Lower leg skin (tissue), 3 donors: ENCODE measurements at regions not wholly inside any gene's neighbourhood (a gene's known extent, or its start where the extent isn't known, plus 50 kb on each side); places are given as distances from the start of the nearest gene placed in this dataset.

ENCODE experiments used
- POLR2A ChIP-seq, 2 donors: fragments of 450-650 bp; IDR thresholded peaks; one replicate each; pipeline ENCODE4 v1.6.1; 2016 to 2017; ENCODE audit warnings: antibody characterized with exemption in 2 of 2, mild to moderate bottlenecking in 1 of 2, moderate library complexity in 1 of 2
- TF ChIP-seq, protein P1 (sequence below), 3 donors: fragments of 450-650 bp; IDR thresholded peaks; one replicate each; pipeline ENCODE4 v1.5.1; 2016; ENCODE audit warnings: antibody characterized with exemption in 3 of 3, mild to moderate bottlenecking in 3 of 3, moderate library complexity in 2 of 3

DNA sequence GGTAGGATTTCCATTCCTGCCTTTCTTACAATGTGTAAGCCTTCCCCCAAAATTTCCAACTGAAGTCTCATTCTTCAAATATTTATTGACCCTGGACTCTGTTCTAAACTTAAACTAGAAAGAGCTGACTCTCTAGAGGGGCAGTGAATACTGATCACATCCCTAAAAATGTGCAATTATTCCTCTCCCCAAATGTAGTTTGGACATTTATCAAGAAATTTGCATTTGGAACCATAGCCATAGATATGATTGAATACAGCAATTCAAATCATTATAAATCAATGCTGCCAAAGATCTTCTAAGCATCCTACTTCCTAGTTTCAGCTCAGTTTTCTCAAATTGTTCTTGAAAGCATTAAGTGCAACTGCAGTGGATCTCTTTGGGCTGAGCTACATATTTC lies 525.7 kb downstream of the RAB28 start:
- TF ChIP-seq, protein P1, sequence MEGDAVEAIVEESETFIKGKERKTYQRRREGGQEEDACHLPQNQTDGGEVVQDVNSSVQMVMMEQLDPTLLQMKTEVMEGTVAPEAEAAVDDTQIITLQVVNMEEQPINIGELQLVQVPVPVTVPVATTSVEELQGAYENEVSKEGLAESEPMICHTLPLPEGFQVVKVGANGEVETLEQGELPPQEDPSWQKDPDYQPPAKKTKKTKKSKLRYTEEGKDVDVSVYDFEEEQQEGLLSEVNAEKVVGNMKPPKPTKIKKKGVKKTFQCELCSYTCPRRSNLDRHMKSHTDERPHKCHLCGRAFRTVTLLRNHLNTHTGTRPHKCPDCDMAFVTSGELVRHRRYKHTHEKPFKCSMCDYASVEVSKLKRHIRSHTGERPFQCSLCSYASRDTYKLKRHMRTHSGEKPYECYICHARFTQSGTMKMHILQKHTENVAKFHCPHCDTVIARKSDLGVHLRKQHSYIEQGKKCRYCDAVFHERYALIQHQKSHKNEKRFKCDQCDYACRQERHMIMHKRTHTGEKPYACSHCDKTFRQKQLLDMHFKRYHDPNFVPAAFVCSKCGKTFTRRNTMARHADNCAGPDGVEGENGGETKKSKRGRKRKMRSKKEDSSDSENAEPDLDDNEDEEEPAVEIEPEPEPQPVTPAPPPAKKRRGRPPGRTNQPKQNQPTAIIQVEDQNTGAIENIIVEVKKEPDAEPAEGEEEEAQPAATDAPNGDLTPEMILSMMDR (IDR thresholded peaks at IDR 0.05), result no peak
- no peak for TF ChIP-seq POLR2A (IDR thresholded peaks at IDR 0.05)
